HG02973 (cell line): ENCODE measurements at regions not wholly inside any gene's neighbourhood (a gene's known extent, or its start where the extent isn't known, plus 50 kb on each side); places are given as distances from the start of the nearest gene placed in this dataset.

ENCODE experiments used
- ATAC-seq: cut with Tn5 transposase; IDR thresholded peaks from one replicate; pipeline ENCODE4 v1.9.1; 2021; ENCODE audit warnings: moderate library complexity; ENCODE audit not compliant: unreplicated experiment

DNA sequence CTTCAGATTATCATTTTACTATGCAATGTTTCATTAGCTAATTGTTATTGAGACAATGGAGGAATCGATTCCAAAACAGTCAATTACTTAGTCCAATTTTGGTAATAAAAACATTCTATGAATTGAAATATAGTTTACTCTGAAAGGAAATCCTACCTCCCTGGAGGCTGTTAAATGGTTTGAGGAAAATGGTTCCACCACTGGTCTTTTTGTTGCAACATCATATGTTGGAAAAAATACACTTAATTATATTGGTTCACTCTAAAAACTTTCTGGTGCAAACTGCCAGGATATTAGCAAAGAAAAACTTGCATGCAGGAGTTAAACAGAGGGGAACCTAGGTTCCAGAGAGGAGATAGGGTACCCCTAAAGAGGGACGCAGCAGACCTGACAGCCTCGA lies 267.3 kb upstream of the LYZL1 start:
- no peak for ATAC-seq

DNA sequence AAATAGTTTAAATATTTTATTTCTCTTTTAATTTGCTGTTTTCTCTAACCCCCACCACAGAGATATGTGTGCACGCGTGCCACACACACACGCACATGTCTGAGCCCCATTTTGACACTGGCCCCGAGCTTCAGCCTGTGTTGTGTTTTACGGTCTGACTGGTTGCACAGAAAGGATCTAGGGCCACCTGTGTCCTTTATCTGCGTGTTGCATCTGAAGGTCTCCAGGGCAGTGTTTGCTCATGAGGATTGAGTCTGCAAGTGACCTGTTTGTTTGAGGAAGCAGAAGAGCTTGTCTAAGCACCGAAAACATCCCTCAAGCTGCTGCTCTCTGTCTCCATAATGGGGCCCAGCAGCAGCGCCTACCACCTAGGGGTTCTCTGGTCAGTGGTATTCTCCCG lies 266.4 kb upstream of the LYZL1 start:
- ATAC-seq = no peak

DNA sequence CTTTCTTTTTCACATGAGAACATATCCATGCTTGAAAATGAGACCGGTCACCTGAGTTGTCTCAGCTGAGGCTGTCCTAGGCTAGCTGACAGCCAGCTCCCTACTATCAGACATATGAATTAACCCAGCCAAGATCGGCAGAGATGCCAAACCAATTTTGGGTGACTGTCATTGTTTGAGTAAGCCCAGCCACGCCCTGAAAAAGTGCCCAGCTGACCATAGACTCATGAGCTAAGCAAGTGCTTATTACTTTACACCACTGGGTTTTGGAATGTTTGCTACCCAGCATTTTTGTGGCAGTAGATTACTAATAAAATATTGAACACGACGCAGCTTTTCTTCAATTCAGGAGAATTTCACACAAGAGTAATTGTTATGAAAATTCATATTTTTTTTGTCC lies 265.2 kb upstream of the LYZL1 start:
- ATAC-seq = no peak

DNA sequence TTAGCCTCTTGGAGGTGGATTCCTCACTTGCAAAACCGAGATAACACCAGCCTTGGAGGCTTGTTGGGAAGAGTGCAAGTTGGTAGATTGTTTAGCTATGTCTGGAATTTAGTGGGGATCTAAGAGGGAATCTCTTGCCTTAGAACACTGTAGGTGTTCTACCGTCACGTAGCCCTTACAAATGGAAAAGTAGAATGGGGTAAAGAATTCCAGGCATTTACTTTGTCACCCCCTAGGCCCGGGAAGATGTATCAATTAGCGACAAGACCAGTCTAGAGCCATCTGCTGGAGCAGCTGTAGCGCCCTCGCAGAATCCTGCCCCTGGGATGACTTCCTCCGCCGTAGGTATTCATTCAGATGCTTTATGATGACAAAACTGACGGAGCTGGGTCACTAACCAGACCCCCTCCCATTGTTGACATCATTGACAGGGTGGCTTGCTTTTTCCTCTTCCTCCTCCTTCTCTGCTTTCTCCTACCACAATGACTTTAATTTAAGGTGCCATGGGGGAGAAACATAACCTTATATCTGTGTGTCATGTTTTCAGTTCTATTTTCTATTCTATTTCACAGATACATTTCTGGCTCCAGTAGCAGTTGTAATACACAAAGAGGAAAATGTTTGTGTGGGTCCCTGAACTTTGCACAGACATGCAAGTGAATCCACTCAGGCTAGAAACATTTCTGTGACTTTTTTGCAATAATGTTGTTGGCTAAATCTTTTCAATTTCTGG lies 262.6 kb upstream of the LYZL1 start:
- no peak for ATAC-seq

DNA sequence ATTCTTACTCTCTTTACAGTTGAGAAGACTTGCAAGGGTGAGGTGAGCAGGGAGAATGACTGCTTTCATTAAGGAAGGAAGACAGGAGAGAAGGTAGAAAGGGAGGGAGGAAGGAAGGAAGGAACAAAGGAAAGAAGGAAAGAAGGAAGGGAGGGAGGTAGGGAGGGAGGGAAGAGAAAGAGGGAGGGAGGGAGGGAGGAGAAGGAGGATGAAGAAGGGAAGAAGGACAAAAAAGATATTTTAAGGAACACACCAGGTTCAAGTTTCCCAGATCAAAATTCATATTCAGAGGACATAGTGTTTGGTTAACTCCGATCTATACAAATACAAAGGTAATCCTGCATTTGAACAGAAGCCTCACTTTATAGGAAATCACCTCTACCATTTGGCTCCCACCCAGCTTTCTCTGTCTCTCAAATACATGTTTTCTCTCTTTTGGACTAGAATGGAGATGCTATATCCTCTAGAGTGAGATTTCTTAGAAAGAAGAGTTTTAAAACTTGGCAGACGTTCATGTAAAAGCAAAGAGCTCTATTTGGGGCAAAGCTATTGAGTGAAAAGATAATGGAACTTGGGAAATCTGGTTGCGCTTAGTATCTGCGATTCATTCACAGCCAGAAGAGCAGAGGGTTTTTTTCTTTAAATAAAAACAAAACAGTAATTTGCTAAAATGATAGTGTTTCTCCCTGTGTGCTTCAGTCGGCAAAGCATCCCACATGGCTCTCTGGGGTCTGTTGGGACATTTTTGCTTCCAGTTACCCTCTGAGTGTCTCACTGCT lies 261.9 kb upstream of the LYZL1 start:
- ATAC-seq = no peak

DNA sequence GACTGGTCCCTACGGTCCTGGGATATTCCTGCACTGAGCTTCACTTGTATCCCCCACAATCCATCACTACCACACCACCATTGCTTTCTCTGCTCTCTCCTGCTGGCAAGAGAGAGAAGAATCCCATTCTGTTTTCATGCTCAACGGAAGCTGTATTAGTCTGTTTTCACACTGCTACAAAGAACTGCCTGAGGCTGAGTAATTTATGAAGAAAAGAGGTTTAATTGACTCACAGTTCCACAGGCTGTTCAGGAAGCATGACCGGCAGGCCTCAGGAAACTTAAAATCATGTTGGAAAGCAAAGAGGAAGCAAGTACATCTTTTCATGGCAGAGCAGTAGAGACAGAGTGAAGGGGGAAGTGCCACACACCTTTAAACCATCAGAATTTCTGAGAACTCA lies 260.4 kb upstream of the LYZL1 start:
- no peak for ATAC-seq

DNA sequence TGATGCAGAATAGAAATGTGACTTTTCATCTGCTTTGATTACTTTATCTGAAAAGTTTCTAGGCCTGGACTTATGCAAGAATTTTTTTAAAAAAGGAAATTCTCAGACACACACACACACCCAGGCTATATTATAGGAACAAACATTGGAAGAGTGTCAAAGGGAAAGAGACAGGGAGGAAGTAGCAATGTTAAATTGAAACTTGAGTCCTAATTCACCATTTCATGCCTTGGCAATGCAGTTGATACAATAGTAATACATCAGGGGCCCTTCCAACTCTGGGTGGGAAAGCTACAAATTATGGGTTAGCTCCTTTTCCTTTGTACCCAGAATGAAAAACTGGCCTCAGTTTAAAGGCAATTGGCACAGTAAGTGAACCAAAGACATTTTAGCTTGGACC lies 258.0 kb upstream of the LYZL1 start:
- no peak for ATAC-seq

DNA sequence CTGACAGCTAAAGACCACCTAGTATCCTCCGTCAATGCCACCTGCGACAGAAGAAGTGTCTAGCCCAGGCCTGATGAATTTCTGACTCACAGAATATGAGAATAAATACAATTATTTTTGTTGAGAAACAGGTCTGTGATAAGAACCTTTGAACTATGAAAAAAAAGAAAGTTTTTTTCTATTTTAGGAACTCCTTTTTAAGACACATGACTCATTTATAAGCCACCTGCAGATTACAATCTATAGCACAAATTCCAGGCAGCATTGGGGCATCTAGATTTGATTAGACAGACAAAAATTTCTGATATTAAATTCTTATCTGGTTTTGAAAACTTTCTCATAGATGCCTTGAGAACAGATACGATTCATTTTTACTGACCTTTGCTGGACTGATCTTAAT lies 256.7 kb upstream of the LYZL1 start:
- ATAC-seq = no peak

DNA sequence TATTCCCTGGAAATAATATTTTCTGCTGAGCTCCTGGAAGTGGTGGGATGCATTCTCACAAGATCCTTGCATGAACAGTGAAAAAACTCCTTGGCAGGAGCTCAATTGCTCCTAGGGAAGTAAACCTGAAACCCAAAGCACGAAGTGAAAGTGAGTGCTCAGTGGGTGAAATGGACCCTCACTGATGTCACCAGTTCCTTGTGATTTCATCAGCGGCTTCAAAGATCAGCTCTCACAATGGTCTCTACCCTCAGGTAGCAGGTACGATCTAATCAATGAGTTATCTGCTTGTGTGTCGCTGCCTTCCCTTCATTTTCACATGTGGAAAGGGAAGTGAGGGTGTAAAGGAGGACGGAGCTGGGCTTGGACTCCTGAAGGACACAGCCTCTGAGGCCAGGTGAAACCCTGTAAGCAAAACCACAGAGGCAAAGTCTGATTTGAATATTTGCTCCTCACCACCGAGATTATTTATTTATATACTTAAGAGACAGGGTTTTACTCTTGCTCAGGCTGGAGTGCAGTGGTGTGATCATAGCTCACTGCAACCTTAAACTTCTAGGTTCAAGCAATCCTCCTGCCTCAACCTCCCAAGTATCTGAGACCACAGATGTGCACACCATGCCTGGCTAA lies 255.4 kb upstream of the LYZL1 start:
- ATAC-seq = peak; percentile 78

DNA sequence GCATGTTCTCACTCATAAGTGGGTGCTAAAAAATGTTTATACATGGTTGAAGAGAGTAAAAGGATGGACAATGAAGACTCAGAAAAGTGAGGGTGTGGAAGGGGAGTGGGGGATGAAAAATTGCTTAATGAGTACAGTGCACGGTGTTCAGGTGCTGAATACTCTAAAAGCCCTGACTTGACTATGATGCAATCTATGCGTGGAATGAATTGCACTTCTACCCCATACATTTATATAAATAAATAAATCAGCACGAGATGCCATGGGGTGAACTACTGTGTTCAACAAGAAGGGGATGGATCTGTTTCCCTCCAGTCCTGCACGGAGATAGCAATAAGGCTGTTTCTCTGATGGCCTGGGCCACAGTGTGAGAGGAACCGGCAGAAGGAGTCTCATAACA lies 254.3 kb upstream of the LYZL1 start:
- ATAC-seq = no peak

DNA sequence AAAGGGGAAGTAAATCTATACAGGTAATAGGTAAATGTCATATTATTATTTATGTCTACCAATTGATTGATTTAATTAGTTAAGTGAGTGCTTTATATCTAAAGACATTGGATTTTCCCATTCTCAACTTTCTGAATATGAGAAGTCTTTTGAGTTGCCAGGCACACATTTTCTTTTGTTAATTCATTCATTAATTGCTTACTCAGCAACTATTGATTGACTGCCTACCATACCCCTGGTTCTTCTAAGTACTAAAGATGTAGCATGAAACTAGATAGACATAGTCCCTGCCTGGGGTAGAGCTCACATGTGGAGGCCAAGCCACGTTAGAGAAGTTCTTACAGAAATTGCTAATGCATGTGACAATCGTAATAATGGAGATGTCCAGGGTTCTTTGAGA lies 253.1 kb upstream of the LYZL1 start:
- ATAC-seq = no peak

DNA sequence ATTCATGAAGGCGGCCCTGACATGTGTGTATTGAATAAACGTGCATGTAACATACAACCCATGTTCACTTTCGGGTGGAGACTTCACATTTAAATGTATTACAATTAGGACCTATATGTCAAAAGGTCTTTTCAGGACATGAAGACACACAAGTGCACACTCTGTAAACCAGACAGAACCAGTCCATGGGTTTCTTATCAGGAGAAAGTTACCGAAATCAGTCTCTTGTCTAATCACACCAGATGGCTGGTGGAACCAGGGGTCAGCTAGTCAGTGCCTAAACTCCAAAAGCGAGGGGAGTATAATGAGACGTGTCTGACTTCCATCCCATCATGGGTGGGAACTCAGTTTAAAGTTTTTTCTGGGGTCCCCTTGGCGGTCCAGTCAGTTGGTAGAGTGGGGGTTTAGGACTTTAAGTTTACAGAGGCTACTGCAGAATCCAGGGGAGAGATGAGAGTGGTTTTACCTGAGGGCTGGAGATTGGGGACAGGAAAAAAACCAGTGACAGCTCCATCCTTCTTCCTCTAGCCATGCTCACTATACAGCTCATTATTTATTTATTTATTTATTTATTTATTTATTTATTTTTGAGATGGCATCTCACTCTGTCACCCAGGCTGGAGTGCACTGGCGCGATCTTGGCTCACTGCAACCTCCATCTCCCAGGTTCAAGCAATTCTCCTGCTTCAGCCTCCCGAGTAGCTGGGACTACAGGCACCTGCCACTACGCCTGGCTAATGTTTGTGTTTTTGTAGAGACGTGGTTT lies 251.3 kb upstream of the LYZL1 start:
- no peak for ATAC-seq

DNA sequence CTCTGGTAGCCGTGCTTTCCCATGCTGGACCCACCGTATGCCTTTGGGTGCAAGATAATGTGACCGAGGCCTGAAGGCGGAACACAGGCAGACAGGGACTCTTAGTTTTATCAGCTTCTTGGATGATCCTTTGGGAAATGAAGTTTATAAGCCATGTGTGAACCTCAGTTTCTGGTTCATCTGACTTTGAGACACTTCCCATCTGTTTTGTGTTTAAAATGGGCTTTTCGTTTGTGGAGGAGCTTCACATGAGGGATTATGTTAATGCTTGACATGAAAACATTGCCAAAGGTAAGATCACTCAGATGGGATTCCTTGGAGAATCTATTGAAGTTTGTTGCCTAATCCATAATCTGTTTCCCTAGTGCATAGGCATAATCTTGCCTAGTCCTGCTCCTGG lies 249.8 kb upstream of the LYZL1 start:
- no peak for ATAC-seq

DNA sequence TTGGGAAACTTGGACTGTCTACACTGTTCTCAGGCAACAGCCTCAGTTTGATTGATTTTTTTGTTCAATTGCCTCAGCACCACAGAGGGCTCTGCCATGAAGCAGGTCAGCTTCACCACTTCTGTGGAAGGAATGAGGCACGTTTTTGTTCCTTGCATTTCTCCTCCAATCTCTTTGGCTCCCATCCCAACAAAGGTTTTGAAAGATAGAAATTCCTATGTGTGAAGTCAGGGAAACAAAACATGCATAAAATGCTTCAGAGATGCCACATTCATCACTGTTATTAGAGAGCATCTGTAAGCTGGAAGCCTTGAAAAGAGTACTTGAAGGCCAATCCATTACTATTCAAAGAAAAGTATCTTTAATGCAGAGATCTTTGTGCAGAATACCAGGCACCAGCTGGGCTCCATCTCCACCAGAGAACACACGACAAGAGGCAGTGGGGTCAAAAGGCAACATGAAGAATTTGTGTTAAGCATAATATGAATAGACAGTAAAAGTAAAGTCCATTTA lies 249.1 kb upstream of the LYZL1 start:
- ATAC-seq = no peak

DNA sequence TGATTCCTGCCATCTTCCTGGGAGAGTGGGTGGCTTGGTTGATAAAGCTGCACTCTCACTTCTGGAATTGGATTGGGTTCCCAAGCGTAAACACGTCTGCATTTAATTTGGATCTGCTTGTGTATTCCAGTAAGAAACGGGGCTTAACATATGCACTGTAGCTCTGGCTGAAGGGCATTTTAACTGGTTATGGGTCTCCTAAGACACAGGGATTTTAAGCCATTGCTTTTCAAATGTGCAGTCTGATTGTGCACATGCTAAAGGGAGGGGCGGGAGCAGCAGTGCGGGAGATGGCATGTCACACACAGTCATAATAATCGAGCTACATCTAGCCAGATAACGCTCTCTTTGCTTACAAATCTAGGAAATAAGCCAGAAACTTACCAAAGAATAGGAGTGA lies 247.3 kb upstream of the LYZL1 start:
- no peak for ATAC-seq

DNA sequence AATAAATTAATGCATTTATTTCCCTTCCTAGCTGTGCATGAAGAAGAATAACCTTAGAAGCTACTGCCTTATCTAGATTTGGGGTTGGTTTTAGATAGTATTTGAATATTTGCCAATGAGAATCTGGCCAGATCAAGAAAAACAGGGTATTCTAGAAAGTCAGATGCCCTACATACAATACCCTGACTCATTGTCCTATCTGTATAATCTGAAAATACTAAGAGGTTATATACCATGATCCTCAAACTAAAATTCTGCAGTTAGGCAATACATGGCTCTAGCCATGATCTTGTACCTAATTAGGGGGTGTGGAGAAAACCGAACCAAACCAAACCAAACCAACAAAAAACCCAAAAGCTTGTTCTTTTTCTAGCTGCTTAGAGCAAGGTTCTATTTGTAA lies 240.4 kb upstream of the LYZL1 start:
- ATAC-seq = no peak

DNA sequence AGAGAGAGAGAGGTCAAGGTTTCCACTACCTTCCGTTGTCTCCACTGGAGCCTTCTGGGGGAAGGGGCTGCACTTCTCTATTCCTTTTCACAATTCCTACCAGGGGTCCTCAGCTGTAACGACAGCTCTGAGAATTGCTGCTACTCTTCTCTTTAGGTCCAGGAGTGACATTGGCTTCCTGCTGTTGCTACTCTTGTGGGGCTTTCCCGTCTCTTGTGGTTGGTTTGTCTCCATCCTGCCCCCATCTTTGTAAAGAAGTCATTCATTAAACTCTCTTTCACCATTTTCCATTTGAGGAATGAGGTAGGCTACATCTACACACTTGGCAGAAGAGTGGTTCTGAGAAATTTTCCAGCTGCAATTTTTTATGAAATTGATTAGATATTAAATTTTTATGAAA lies 238.8 kb upstream of the LYZL1 start:
- ATAC-seq = no peak

DNA sequence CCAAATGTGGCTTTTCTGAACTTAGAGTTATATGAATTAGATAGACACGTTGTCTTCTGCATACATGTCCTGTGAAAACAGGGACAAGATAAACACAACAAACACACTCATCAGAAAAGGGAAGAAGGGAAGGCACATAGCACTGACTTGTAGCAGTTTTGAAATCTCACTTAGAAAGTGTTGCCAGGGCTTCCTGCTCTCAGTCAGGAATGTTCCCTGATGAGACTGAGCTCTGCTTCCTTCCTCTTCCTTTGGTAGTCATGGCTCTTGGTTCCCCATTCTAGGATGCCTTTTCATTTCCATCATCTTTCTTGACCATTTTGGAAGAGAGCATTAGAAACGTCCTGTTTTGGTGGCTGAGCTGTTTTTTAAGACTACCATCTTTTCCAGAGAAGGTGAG lies 233.8 kb upstream of the LYZL1 start:
- no peak for ATAC-seq

DNA sequence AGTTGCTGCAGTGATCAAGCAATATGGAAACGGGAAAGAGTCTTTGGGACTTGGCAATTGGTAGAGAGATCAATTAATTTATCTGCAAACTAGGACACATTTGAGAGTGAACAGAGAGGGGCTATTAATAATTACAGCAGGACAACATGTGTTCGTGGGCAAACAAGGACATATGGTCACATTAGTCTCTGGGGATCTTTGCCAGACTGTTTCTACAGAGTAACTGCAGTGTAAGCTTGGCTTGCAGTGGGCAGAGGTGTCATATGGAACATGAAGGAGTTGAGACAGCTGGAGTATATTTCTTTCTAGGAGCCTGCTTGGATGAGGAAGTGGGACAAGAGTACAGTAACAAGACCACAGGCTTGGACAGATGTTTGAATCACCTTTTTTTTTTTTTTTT lies 232.1 kb upstream of the LYZL1 start:
- no peak for ATAC-seq

DNA sequence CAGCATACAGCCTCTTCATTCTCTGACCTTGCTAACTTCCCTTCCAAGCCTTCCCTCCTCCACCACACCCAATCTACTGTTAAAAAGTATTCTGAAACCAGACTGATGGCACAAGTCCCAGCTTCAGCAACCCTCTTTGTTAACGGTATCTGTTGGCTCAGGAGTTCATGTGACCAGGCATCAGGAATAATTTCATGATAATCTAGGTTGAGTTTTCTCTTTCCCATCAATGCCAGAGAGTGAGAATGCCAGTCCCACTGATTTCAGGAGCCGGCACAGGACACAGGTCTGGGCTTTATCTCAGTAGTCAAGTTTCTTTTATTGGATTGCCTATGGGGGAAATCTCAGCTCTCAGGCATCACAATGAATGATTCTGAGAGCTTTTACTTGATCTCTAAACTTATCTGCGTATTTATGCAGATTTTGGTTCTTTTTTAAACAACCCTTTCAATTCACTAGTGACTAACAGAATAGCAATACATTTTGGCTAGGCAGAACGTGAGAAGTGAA lies 231.0 kb upstream of the LYZL1 start:
- ATAC-seq = no peak
